Endodermal cell (in vitro differentiated cells): ENCODE measurements at regions not wholly inside any gene's neighbourhood (a gene's known extent, or its start where the extent isn't known, plus 50 kb on each side); places are given as distances from the start of the nearest gene placed in this dataset.

Experiments
- DNase-seq: peaks from one replicate; pipeline ENCODE4 v3.0.0-alpha.2; 2017
- H3K27ac ChIP-seq: 2 replicates; pipeline ENCODE4 v1.5.1; 2013; ENCODE audit warnings: mild to moderate bottlenecking, low read depth, low read length, moderate library complexity
- H3K27me3 ChIP-seq: 2 replicates; pipeline ENCODE4 v1.6.1; 2013; ENCODE audit warnings: mild to moderate bottlenecking, low read length, moderate library complexity; ENCODE audit not compliant: insufficient read depth, control insufficient read depth, poor library complexity, severe bottlenecking
- H3K36me3 ChIP-seq: 2 replicates; pipeline ENCODE4 v1.7.0; 2013; ENCODE audit warnings: mild to moderate bottlenecking, low read length, moderate library complexity; ENCODE audit not compliant: control insufficient read depth, insufficient read depth
- H3K4me1 ChIP-seq: one replicate; pipeline ENCODE4 v1.7.0; 2013; ENCODE audit warnings: low read length; ENCODE audit not compliant: control insufficient read depth, insufficient read depth
- H3K4me3 ChIP-seq: 2 replicates; pipeline ENCODE4 v1.5.1; 2013; ENCODE audit warnings: mild to moderate bottlenecking, low read length, moderate library complexity
- H3K9ac ChIP-seq: 2 replicates; pipeline ENCODE4 v1.6.1; 2013; ENCODE audit warnings: mild to moderate bottlenecking, low read length, moderate library complexity; ENCODE audit not compliant: poor library complexity, severe bottlenecking; ENCODE audit errors: extremely low read depth
- H3K9me3 ChIP-seq: 2 replicates; pipeline ENCODE4 v1.6.1; 2013; ENCODE audit warnings: mild to moderate bottlenecking, low read length, moderate library complexity; ENCODE audit not compliant: control insufficient read depth
- H3K27ac Mint-ChIP-seq: 2 replicates; pipeline ENCODE4 v1.8.0; 2020; ENCODE audit warnings: mixed read lengths
- H3K27me3 Mint-ChIP-seq: 2 replicates; pipeline ENCODE4 v1.8.0; 2021; ENCODE audit warnings: mild to moderate bottlenecking, mixed read lengths; ENCODE audit not compliant: insufficient read depth
- H3K36me3 Mint-ChIP-seq: 2 replicates; pipeline ENCODE4 v1.8.0; 2020; ENCODE audit warnings: low read depth, mixed read lengths
- H3K4me1 Mint-ChIP-seq: 2 replicates; pipeline ENCODE4 v1.8.0; 2020; ENCODE audit warnings: mixed read lengths
- H3K4me3 Mint-ChIP-seq: 2 replicates; pipeline ENCODE4 v1.8.0; 2020; ENCODE audit warnings: mild to moderate bottlenecking, moderate library complexity, mixed read lengths
- H3K9me3 Mint-ChIP-seq: 2 replicates; pipeline ENCODE4 v1.8.0; 2020; ENCODE audit warnings: mild to moderate bottlenecking, mixed read lengths
- CTCF ChIP-seq: fragments of 200-600 bp; sonication (generic); conservative IDR thresholded peaks from 2 replicates; pipeline ENCODE4 v1.5.0; 2021; ENCODE audit warnings: antibody characterized with exemption, mild to moderate bottlenecking
- WGBS, 2 experiments: methylation state at CpG; one replicate each; pipeline versions ENCODE4 v1.1.5 to v1.1.7; 2013; ENCODE audit warnings: missing lambda C conversion rate in 2 of 2, mixed read lengths in 1 of 2; ENCODE audit not compliant: insufficient coverage in 1 of 2, insufficient read length in 1 of 2; 5-methylcytosine and 5-hydroxymethylcytosine counted together

- H3K27ac ChIP-seq: no peak overlapping the region
- 86 to 92% methylated on average over 1 of the region's 1 CpG for WGBS, 2 experiments
- no peak overlapping the region for H3K27ac Mint-ChIP-seq
Measured at GRCh38 chr12:41736436-41736835, 408.2 kb downstream of the GXYLT1 start.

GRCh38 chr12:41731691-41732090, 413.0 kb downstream of the GXYLT1 start:
- H3K9me3 ChIP-seq: no peaks in the 10 kb centered on the region
- no peak for DNase-seq
- no peaks in the 10 kb centered on the region for H3K36me3 Mint-ChIP-seq
- peak overlapping the region; percentile 9 for H3K27ac ChIP-seq
- TF ChIP-seq CTCF: no peak
- WGBS, 2 experiments: 100% methylated on average over 1 of the region's 1 CpG
- H3K4me3 Mint-ChIP-seq: no peak overlapping the region
- H3K27ac Mint-ChIP-seq: no peak overlapping the region
- H3K9me3 Mint-ChIP-seq: peaks cover 22% of the 10 kb centered on the region
- no peaks in the 10 kb centered on the region for H3K27me3 Mint-ChIP-seq
- H3K36me3 ChIP-seq: no peaks in the 10 kb centered on the region
- no peaks in the 10 kb centered on the region for H3K27me3 ChIP-seq
- H3K4me1 Mint-ChIP-seq: peaks cover 19% of the 10 kb centered on the region
- no peak overlapping the region for H3K9ac ChIP-seq
- H3K4me3 ChIP-seq: no peak overlapping the region
- no peaks in the 10 kb centered on the region for H3K4me1 ChIP-seq

More at GRCh38 chr12:41736436-41736835, 408.2 kb downstream of the GXYLT1 start:
- Histone ChIP-seq H3K36me3 (no peaks in the 10 kb centered on the region), H3K4me3 (no peak overlapping the region), H3K4me1 (no peaks in the 10 kb centered on the region), H3K27me3 (no peaks in the 10 kb centered on the region), H3K9me3 (no peaks in the 10 kb centered on the region), H3K9ac (no peak overlapping the region)
- no peaks in the 10 kb centered on the region for H3K36me3 Mint-ChIP-seq
- peaks cover 20% of the 10 kb centered on the region for H3K4me1 Mint-ChIP-seq
- H3K4me3 Mint-ChIP-seq: no peak overlapping the region
- no peak for DNase-seq
- H3K27me3 Mint-ChIP-seq: no peaks in the 10 kb centered on the region
- TF ChIP-seq CTCF: no peak
- peaks cover 11% of the 10 kb centered on the region for H3K9me3 Mint-ChIP-seq

- 62 to 87% methylated on average over 2 of the region's 2 CpGs for WGBS, 2 experiments
- Histone ChIP-seq H3K4me3 (no peak overlapping the region), H3K36me3 (no peaks in the 10 kb centered on the region), H3K4me1 (peaks cover under 1% of the 10 kb centered on the region), H3K27ac (peak overlapping the region; percentile 9), H3K9ac (no peak overlapping the region), H3K27me3 (no peaks in the 10 kb centered on the region), H3K9me3 (no peaks in the 10 kb centered on the region)
- Mint-ChIP-seq H3K9me3 (peaks cover 22% of the 10 kb centered on the region), H3K27me3 (no peaks in the 10 kb centered on the region), H3K27ac (no peak overlapping the region), H3K4me1 (peaks cover 26% of the 10 kb centered on the region), H3K4me3 (no peak overlapping the region), H3K36me3 (no peaks in the 10 kb centered on the region)
- no peak for TF ChIP-seq CTCF
- no peak for DNase-seq
Measured at GRCh38 chr12:41731061-41731460, 413.6 kb downstream of the GXYLT1 start.
